Spleen (tissue), 11 donors: ENCODE measurements at regions not wholly inside any gene's neighbourhood (a gene's known extent, or its start where the extent isn't known, plus 50 kb on each side); places are given as distances from the start of the nearest gene placed in this dataset.

ENCODE experiments used
- DNase-seq: peaks from one replicate; pipeline ENCODE4 v3.0.0-alpha.2; 2020
- H3K27ac ChIP-seq, 8 donors: fragments of 200-600 bp; sonication (generic) in 7 of 8; 1 replicate in 4 of 8; 2 replicates in 4 of 8; pipeline versions ENCODE4 v1.5.0 to v1.8.0; 2016 to 2021; ENCODE audit warnings: inconsistent platforms in 4 of 8, mild to moderate bottlenecking in 4 of 8, moderate library complexity in 1 of 8
- H3K27me3 ChIP-seq, 7 donors: fragments of 200-600 bp; sonication (generic) in 6 of 7; replicated peaks in 1 of 7; 1 replicate in 4 of 7; 2 replicates in 3 of 7; pipeline versions ENCODE4 v1.5.0 to v1.8.0; 2016 to 2021; ENCODE audit warnings: inconsistent platforms in 3 of 7, mild to moderate bottlenecking in 1 of 7
- H3K36me3 ChIP-seq, 6 donors: fragments of 200-600 bp; sonication (generic) in 5 of 6; 1 replicate in 4 of 6; 2 replicates in 2 of 6; pipeline versions ENCODE4 v1.5.0 to v1.8.0; 2016 to 2021; ENCODE audit warnings: inconsistent platforms in 2 of 6
- H3K4me1 ChIP-seq, 6 donors: fragments of 200-600 bp; sonication (generic) in 5 of 6; 1 replicate in 3 of 6; 2 replicates in 3 of 6; pipeline versions ENCODE4 v1.5.0 to v1.8.0; 2016 to 2021; ENCODE audit warnings: inconsistent platforms in 3 of 6
- H3K4me3 ChIP-seq, 8 donors: fragments of 200-600 bp; sonication (generic) in 7 of 8; 1 replicate in 4 of 8; 2 replicates in 4 of 8; pipeline versions ENCODE4 v1.5.0 to v1.8.0; 2016 to 2021; ENCODE audit warnings: inconsistent platforms in 4 of 8, mild to moderate bottlenecking in 4 of 8, moderate library complexity in 2 of 8
- H3K9me3 ChIP-seq, 8 donors: fragments of 200-600 bp; sonication (generic) in 7 of 8; 1 replicate in 4 of 8; 2 replicates in 4 of 8; pipeline versions ENCODE4 v1.5.0 to v1.8.0; 2016 to 2021; ENCODE audit warnings: inconsistent platforms in 4 of 8
- POLR2A ChIP-seq, 3 donors: fragments of 450-650 bp; IDR thresholded peaks; one replicate each; pipeline ENCODE4 v1.5.1; 2017; ENCODE audit warnings: antibody characterized with exemption in 3 of 3, mild to moderate bottlenecking in 1 of 3
- POLR2AphosphoS5 ChIP-seq, 3 donors: sonication (generic); formaldehyde crosslinking; IDR thresholded peaks; one replicate each; pipeline ENCODE4 v1.5.1; 2017; ENCODE audit warnings: antibody characterized with exemption in 3 of 3
- WGBS, 5 donors: extraction: QIAGEN DNeasy Blood & Tissue Kit in 3 of 5; methylation state at CpG; one replicate each; pipeline versions ENCODE4 v1.1.5 to v1.1.7; 2013 to 2018; 5-methylcytosine and 5-hydroxymethylcytosine counted together
- intact Hi-C: fragments of 100-400 bp; cut with DNase I; formaldehyde crosslinking; loops from one replicate; pipeline ENCODE4 v1.15.0; 2023; ENCODE audit warnings: low total_unique reads
- TF ChIP-seq, protein P1 (sequence below), 11 experiments: fragments of 200-600 bp in 7 of 11; fragments of 450-650 bp in 4 of 11; sonication (generic) in 4 of 11; IDR thresholded peaks in 8 of 11; conservative IDR thresholded peaks in 3 of 11; 1 replicate in 7 of 11; 2 replicates in 4 of 11; pipeline versions ENCODE4 v1.4.0 to v1.8.0; 2016 to 2021; ENCODE audit warnings: antibody characterized with exemption in 11 of 11, inconsistent platforms in 4 of 11, mild to moderate bottlenecking in 1 of 11
- donor health status: healthy with polysubstance abuse.
- donor health status: DM: no; HTN: no; CAD: no; lungs with moderate emphysema.
- donor health status: DM: no; HTN: no; CAD: no.
- donor health status: Bipolar disorder and iron deficiency.
- donor health status: healthy.
- donor health status: DM: no; HTN: no; CAD: no.
- donor health status: DM: yes; HTN: yes; CAD: no.

DNA sequence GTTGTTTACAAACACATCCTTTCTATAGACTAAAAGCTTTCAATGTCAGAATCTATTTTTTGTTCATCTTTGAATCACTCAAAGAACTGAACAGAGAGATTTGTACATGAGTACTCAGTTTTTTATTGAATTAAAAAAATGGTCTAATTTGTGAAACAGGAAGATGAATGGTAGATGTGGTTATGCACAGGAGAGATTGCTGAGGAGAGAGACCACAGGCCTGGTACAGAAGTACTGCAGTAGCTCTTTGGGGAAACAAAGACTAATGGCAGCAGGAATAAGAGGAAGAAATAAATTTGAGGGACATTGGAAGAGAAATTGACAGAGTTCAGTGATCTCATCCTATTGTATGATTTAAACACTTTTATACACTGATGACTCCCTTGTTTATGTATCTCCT, 222.0 kb upstream of the ARGLU1 start:
- TF ChIP-seq, protein P1, sequence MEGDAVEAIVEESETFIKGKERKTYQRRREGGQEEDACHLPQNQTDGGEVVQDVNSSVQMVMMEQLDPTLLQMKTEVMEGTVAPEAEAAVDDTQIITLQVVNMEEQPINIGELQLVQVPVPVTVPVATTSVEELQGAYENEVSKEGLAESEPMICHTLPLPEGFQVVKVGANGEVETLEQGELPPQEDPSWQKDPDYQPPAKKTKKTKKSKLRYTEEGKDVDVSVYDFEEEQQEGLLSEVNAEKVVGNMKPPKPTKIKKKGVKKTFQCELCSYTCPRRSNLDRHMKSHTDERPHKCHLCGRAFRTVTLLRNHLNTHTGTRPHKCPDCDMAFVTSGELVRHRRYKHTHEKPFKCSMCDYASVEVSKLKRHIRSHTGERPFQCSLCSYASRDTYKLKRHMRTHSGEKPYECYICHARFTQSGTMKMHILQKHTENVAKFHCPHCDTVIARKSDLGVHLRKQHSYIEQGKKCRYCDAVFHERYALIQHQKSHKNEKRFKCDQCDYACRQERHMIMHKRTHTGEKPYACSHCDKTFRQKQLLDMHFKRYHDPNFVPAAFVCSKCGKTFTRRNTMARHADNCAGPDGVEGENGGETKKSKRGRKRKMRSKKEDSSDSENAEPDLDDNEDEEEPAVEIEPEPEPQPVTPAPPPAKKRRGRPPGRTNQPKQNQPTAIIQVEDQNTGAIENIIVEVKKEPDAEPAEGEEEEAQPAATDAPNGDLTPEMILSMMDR (IDR thresholded peaks at IDR 0.05 in 8 of 11, conservative IDR thresholded peaks at IDR 0.05 in 3 of 11): no peak
- TF ChIP-seq POLR2AphosphoS5 (IDR thresholded peaks at IDR 0.05) (no peak), POLR2A (IDR thresholded peaks at IDR 0.05) (no peak)
- Histone ChIP-seq H3K27me3 (no peaks in the 10 kb centered on the region), H3K27ac (no peak overlapping the region), H3K9me3 (no peaks in the 10 kb centered on the region), H3K4me3 (no peak overlapping the region), H3K36me3 (no peaks in the 10 kb centered on the region), H3K4me1 (no peaks in the 10 kb centered on the region)
- DNase-seq: no peak
- intact Hi-C loops: no loop called here

DNA sequence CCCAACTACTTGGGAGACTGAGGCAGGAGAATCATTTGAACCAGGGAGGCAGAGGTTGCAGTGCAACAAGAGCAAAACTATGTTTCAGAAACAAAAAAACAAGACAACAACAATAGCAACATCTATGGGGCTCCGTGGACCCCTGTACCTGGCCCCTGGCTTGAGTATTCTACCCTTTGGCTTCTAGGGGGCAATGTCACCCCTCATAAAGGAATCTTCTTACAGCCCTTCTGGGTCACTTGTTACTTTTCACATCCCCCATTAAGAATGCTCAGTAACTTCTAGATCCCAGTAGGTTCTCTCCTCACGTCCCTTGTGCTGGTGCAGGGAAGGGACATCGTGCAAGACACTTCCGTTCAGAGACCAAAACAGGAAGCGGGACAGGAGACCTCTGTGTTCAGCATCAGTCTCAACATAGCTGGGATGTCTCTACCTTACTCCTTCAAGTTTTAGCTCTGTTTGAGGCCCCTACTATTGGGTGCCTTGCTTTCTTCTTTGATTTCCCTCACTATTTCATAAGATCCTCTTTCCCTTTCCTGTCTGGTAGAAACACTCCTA, 218.1 kb upstream of the ARGLU1 start:
- H3K4me3 ChIP-seq: no peak overlapping the region
- no peaks in the 10 kb centered on the region for H3K36me3 ChIP-seq
- H3K27ac ChIP-seq: no peak overlapping the region
- H3K9me3 ChIP-seq: no peaks in the 10 kb centered on the region
- WGBS, 5 donors: 17 to 64% (median 33%) methylated on average over 5 of the region's 5 CpGs
- H3K4me1 ChIP-seq: no peaks in the 10 kb centered on the region
- TF ChIP-seq POLR2AphosphoS5 (IDR thresholded peaks at IDR 0.05): no peak
- TF ChIP-seq POLR2A (IDR thresholded peaks at IDR 0.05): no peak
- TF ChIP-seq, protein P1 (IDR thresholded peaks at IDR 0.05 in 8 of 11, conservative IDR thresholded peaks at IDR 0.05 in 3 of 11): no peak
- DNase-seq: no peak
- H3K27me3 ChIP-seq: no peaks in the 10 kb centered on the region
- intact Hi-C loops: no loop called here

DNA sequence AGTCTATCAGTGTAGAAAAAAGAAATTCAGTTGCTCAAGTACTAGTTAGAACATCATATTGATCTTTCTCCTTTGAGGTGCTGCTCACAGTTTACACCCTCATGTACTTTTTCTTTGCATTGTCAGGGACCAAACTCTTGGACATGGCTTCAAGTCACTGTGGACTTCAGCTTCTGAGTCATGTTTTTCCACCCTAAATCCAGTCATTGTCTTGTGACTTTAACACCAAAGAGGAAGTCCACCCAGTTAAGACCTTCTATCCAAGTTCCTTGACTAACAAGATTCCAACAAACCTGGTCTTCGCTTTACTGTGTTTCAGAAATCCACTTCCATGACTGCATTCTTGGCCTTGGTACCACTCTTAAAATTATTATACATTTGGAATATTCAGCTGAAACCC, 206.7 kb upstream of the ARGLU1 start:
- whole genome bisulfite sequencing, 5 donors: 93 to 97% (median 96%) methylated on average over 1 of the region's 1 CpG

DNA sequence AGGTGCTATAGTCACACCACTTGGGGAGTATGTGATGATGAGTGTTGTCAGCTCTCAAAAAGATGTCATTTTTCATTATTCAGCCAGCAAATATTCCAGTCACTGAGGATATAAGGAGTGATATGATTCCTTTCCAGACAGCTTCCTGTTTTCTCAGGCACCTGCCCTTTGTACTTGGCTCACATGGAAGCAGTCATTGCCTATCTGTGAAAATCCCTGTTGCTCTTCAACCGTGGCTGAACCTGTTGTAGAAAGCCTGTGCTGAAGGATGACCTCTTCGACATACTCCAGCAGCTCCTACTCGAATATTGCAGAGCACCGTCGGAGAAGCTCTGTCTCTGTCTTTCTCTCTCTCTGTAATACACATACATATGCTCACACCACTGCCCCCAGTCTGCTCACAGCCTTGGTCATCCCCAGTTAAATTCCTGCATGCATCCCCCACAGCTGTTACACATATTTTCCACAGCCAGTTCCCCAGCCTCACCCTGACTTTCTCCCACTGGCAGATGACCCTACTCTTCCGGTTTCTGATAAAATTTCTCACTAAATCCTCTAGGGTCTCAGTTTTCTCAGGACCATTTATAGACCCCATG, 204.2 kb upstream of the ARGLU1 start:
- WGBS, 5 donors: 52 to 70% (median 61%) methylated on average over 6 of the region's 6 CpGs

More for the DNA sequence above, 206.7 kb upstream of the ARGLU1 start:
- H3K36me3 ChIP-seq: no peaks in the 10 kb centered on the region
- H3K27ac ChIP-seq: no peak overlapping the region
- DNase-seq: no peak
- TF ChIP-seq POLR2A (IDR thresholded peaks at IDR 0.05) (no peak), POLR2AphosphoS5 (IDR thresholded peaks at IDR 0.05) (no peak)
- TF ChIP-seq, protein P1 (IDR thresholded peaks at IDR 0.05 in 8 of 11, conservative IDR thresholded peaks at IDR 0.05 in 3 of 11): no peak
- intact Hi-C loops: no loop called here
- H3K27me3 ChIP-seq: no peaks in the 10 kb centered on the region
- H3K9me3 ChIP-seq: peaks cover 0 to 5% (median 0%) of the 10 kb centered on the region in 8 donors
- no peaks in the 10 kb centered on the region for H3K4me1 ChIP-seq
- H3K4me3 ChIP-seq: no peak overlapping the region

More for the DNA sequence above, 204.2 kb upstream of the ARGLU1 start:
- no peak overlapping the region for H3K27ac ChIP-seq
- peaks cover 0 to 21% (median 12%) of the 10 kb centered on the region in 8 donors for H3K9me3 ChIP-seq
- no peak for DNase-seq
- TF ChIP-seq, protein P1 (IDR thresholded peaks at IDR 0.05 in 8 of 11, conservative IDR thresholded peaks at IDR 0.05 in 3 of 11): no peak
- no peak for TF ChIP-seq POLR2A (IDR thresholded peaks at IDR 0.05)
- H3K4me1 ChIP-seq: no peaks in the 10 kb centered on the region
- intact Hi-C loops: no loop called here
- H3K27me3 ChIP-seq: no peaks in the 10 kb centered on the region
- no peaks in the 10 kb centered on the region for H3K36me3 ChIP-seq
- H3K4me3 ChIP-seq: no peak overlapping the region
